Adrenal gland (tissue), 5 donors: ENCODE measurements at regions not wholly inside any gene's neighbourhood (a gene's known extent, or its start where the extent isn't known, plus 50 kb on each side); places are given as distances from the start of the nearest gene placed in this dataset.

Source experiments
- POLR2A ChIP-seq, 2 donors: fragments of 450-650 bp; IDR thresholded peaks; one replicate each; pipeline ENCODE4 v1.6.1; 2017; ENCODE audit warnings: antibody characterized with exemption in 2 of 2, mild to moderate bottlenecking in 2 of 2, moderate library complexity in 1 of 2
- TF ChIP-seq, protein P1 (sequence below), 6 experiments: fragments of 450-650 bp in 4 of 6; fragments of 200-600 bp in 2 of 6; sonication (generic) in 1 of 6; IDR thresholded peaks; 1 replicate in 5 of 6; 2 replicates in 1 of 6; pipeline versions ENCODE4 v1.5.1 to v1.8.0; 2016 to 2021; ENCODE audit warnings: antibody characterized with exemption in 6 of 6, mild to moderate bottlenecking in 2 of 6, moderate library complexity in 1 of 6
- donor health status: DM: no; HTN: no; CAD: no.

- TF ChIP-seq, protein P1, sequence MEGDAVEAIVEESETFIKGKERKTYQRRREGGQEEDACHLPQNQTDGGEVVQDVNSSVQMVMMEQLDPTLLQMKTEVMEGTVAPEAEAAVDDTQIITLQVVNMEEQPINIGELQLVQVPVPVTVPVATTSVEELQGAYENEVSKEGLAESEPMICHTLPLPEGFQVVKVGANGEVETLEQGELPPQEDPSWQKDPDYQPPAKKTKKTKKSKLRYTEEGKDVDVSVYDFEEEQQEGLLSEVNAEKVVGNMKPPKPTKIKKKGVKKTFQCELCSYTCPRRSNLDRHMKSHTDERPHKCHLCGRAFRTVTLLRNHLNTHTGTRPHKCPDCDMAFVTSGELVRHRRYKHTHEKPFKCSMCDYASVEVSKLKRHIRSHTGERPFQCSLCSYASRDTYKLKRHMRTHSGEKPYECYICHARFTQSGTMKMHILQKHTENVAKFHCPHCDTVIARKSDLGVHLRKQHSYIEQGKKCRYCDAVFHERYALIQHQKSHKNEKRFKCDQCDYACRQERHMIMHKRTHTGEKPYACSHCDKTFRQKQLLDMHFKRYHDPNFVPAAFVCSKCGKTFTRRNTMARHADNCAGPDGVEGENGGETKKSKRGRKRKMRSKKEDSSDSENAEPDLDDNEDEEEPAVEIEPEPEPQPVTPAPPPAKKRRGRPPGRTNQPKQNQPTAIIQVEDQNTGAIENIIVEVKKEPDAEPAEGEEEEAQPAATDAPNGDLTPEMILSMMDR (IDR thresholded peaks at IDR 0.05): no peak
- no peak for TF ChIP-seq POLR2A (IDR thresholded peaks at IDR 0.05)
These were observed 540.1 kb upstream of the ATXN8OS start for GRCh38 chr13:69567514-69567913.
